SK-N-SH (cell line): ENCODE measurements at regions not wholly inside any gene's neighbourhood (a gene's known extent, or its start where the extent isn't known, plus 50 kb on each side); places are given as distances from the start of the nearest gene placed in this dataset.

Source experiments
- CTCF ChIA-PET: fragments of 300-600, 350-600 bp; formaldehyde crosslinking; extraction: SDS; loops from one replicate; lab custom pipeline; 2021; lab: Yijun Ruan, JAX
- POLR2A ChIA-PET: fragments of 350-600 bp; sonication (Branson Sonifier 250); formaldehyde crosslinking; extraction: SDS; loops from one replicate; lab custom pipeline; 2020; ENCODE audit warnings: antibody characterized with exemption, inconsistent platforms; lab: Yijun Ruan, JAX
- DNase-seq: peaks from one replicate; pipeline ENCODE4 v3.0.0; 2012
- H2AFZ ChIP-seq: fragments of 200-600 bp; sonication (generic); 2 replicates; pipeline ENCODE4 v1.8.1; 2016; ENCODE audit warnings: antibody characterized with exemption, mild to moderate bottlenecking, low read depth
- H3F3A ChIP-seq: fragments of 200-600 bp; sonication (generic); replicated peaks from 2 replicates; pipeline ENCODE3; 2016; ENCODE audit warnings: antibody characterized with exemption, mild to moderate bottlenecking; ENCODE audit not compliant: insufficient read depth
- H3K27ac ChIP-seq, 2 experiments: fragments of 200-500 bp in 1 of 2; fragments of 200-600 bp in 1 of 2; sonication (Bioruptor generic) in 1 of 2; sonication (generic), shearing (Covaris generic) in 1 of 2; 2 replicates each; pipeline versions ENCODE4 v1.5.1 to v1.6.1; 2014 to 2016; ENCODE audit warnings: low read depth in 2 of 2, inconsistent platforms in 1 of 2, low read length in 1 of 2, mild to moderate bottlenecking in 1 of 2, mixed read lengths in 1 of 2
- H3K27me3 ChIP-seq: fragments of 200-600 bp; sonication (generic), shearing (Covaris generic); 2 replicates; pipeline ENCODE4 v1.6.1; 2016; ENCODE audit warnings: mixed run types; ENCODE audit not compliant: insufficient read depth
- H3K36me3 ChIP-seq, 2 experiments: fragments of 200-500 bp in 1 of 2; fragments of 200-600 bp in 1 of 2; sonication (Bioruptor generic) in 1 of 2; sonication (generic) in 1 of 2; replicated peaks in 1 of 2; 2 replicates each; pipeline versions ENCODE3 to v1.5.1; 2014 to 2016; ENCODE audit warnings: low read length in 1 of 2, mild to moderate bottlenecking in 1 of 2; ENCODE audit not compliant: insufficient read depth in 2 of 2, control insufficient read depth in 1 of 2
- H3K4me1 ChIP-seq, 2 experiments: fragments of 200-500 bp in 1 of 2; fragments of 200-600 bp in 1 of 2; sonication (Bioruptor generic) in 1 of 2; sonication (generic), shearing (Covaris generic) in 1 of 2; 2 replicates each; pipeline versions ENCODE4 v1.5.1 to v1.6.1; 2014 to 2016; ENCODE audit warnings: low read depth in 1 of 2, low read length in 1 of 2, mixed run types in 1 of 2; ENCODE audit not compliant: insufficient read depth in 2 of 2, control insufficient read depth in 1 of 2
- H3K4me2 ChIP-seq: fragments of 200-600 bp; sonication (generic), shearing (Covaris generic); 2 replicates; pipeline ENCODE4 v1.6.1; 2017; ENCODE audit warnings: mixed run types
- H3K4me3 ChIP-seq, 2 experiments: fragments of 200-500 bp in 1 of 2; fragments of 200-600 bp in 1 of 2; sonication (Bioruptor generic) in 1 of 2; sonication (generic), shearing (Covaris generic) in 1 of 2; 2 replicates each; pipeline versions ENCODE4 v1.5.1 to v1.8.1; 2014 to 2016; ENCODE audit warnings: low read depth in 2 of 2, inconsistent platforms in 1 of 2, low read length in 1 of 2, mild to moderate bottlenecking in 1 of 2, mixed read lengths in 1 of 2, moderate library complexity in 1 of 2
- H3K79me2 ChIP-seq: fragments of 200-600 bp; sonication (generic); 2 replicates; pipeline ENCODE4 v1.8.1; 2017; ENCODE audit warnings: mild to moderate bottlenecking; ENCODE audit not compliant: insufficient read depth
- H3K9ac ChIP-seq: fragments of 200-600 bp; sonication (generic); 2 replicates; pipeline ENCODE4 v1.6.1; 2017; ENCODE audit warnings: mixed run types
- H3K9me2 ChIP-seq: fragments of 200-600 bp; sonication (generic); 2 replicates; pipeline ENCODE4 v1.6.1; 2017; ENCODE audit warnings: mixed run types
- H3K9me3 ChIP-seq: fragments of 200-600 bp; sonication (generic); 2 replicates; pipeline ENCODE4 v1.6.1; 2017; ENCODE audit warnings: mixed run types, mild to moderate bottlenecking, moderate library complexity
- H4K20me1 ChIP-seq: fragments of 200-600 bp; sonication (generic); 2 replicates; pipeline ENCODE4 v1.6.1; 2017; ENCODE audit warnings: mild to moderate bottlenecking, mixed run types; ENCODE audit not compliant: insufficient read depth
- CHD2 ChIP-seq: fragments of 150-350 bp; IDR thresholded peaks from 2 replicates; pipeline ENCODE4 v1.6.1; 2018; ENCODE audit warnings: low read length; ENCODE audit not compliant: partially characterized antibody
- EP300 ChIP-seq, 2 experiments: IDR thresholded peaks; 2 replicates each; pipeline versions ENCODE4 v1.4.0 to v1.6.1; 2012; ENCODE audit warnings: borderline replicate concordance in 1 of 2, low read depth in 1 of 2, low read length in 1 of 2
- EZH2phosphoT487 ChIP-seq: fragments of 200-600 bp; sonication (generic); IDR thresholded peaks from 2 replicates; pipeline ENCODE4 v1.6.1; 2017; ENCODE audit warnings: low read depth, mixed run types, mild to moderate bottlenecking, antibody characterized with exemption, moderate library complexity, borderline replicate concordance
- FOXJ3 ChIP-seq: sonication (generic); formaldehyde crosslinking; IDR thresholded peaks from 2 replicates; pipeline ENCODE4 v1.5.1; 2020; ENCODE audit warnings: mild to moderate bottlenecking, missing genetic modification reagents
- FOXM1 ChIP-seq: IDR thresholded peaks from 2 replicates; pipeline ENCODE4 v1.4.0; 2012; ENCODE audit warnings: low read depth, mild to moderate bottlenecking
- JUND ChIP-seq: IDR thresholded peaks from 2 replicates; pipeline ENCODE4 v1.4.0; 2012
- MEF2A ChIP-seq: IDR thresholded peaks from 2 replicates; pipeline ENCODE4 v1.4.0; 2012; ENCODE audit warnings: low read depth, borderline replicate concordance
- MXI1 ChIP-seq: IDR thresholded peaks from 2 replicates; pipeline ENCODE4 v1.6.1; 2012; ENCODE audit warnings: mild to moderate bottlenecking, low read depth, low read length, improper control_type of control experiment
- NFIC ChIP-seq: IDR thresholded peaks from 2 replicates; pipeline ENCODE4 v1.4.0; 2012; ENCODE audit warnings: borderline replicate concordance
- RXRA ChIP-seq: IDR thresholded peaks from 2 replicates; pipeline ENCODE4 v1.4.0; 2012; ENCODE audit warnings: low read depth, mild to moderate bottlenecking, borderline replicate concordance
- SIN3A ChIP-seq: IDR thresholded peaks from 2 replicates; pipeline ENCODE4 v1.6.1; 2012; ENCODE audit warnings: low read depth, mild to moderate bottlenecking, low read length, moderate library complexity, borderline replicate concordance
- TAF1 ChIP-seq: IDR thresholded peaks from 2 replicates; pipeline ENCODE4 v1.6.1; 2012; ENCODE audit warnings: low read depth, mild to moderate bottlenecking, low read length, moderate library complexity, borderline replicate concordance
- TEAD4 ChIP-seq: IDR thresholded peaks from 2 replicates; pipeline ENCODE4 v1.4.0; 2012; ENCODE audit warnings: mild to moderate bottlenecking, borderline replicate concordance; ENCODE audit not compliant: insufficient read depth
- USF1 ChIP-seq: IDR thresholded peaks from 2 replicates; pipeline ENCODE4 v1.4.0; 2012; ENCODE audit warnings: low read depth, borderline replicate concordance
- WGBS: methylation state at CpG from one replicate; pipeline ENCODE4 v1.1.6; 2017; ENCODE audit warnings: low lambda C conversion rate; 5-methylcytosine and 5-hydroxymethylcytosine counted together
- TF ChIP-seq, protein P1 (sequence below): IDR thresholded peaks from 2 replicates; pipeline ENCODE4 v1.6.1; 2012; ENCODE audit warnings: mild to moderate bottlenecking, low read depth, low read length, moderate library complexity
- TF ChIP-seq, protein P2 (sequence below): IDR thresholded peaks from 2 replicates; pipeline ENCODE4 v1.4.0; 2012; ENCODE audit warnings: low read depth, borderline replicate concordance
- TF ChIP-seq, protein P3 (sequence below): fragments of 150-350 bp; IDR thresholded peaks from 2 replicates; pipeline ENCODE4 v1.6.1; 2017; ENCODE audit warnings: antibody characterized with exemption, low read length, low read depth, borderline replicate concordance
- TF ChIP-seq, protein P4 (sequence below): IDR thresholded peaks from 2 replicates; pipeline ENCODE4; 2012

GRCh38 chr4:180363815-180364214 lies 1879.4 kb upstream of the TENM3 start:
- TF ChIP-seq, protein P1, sequence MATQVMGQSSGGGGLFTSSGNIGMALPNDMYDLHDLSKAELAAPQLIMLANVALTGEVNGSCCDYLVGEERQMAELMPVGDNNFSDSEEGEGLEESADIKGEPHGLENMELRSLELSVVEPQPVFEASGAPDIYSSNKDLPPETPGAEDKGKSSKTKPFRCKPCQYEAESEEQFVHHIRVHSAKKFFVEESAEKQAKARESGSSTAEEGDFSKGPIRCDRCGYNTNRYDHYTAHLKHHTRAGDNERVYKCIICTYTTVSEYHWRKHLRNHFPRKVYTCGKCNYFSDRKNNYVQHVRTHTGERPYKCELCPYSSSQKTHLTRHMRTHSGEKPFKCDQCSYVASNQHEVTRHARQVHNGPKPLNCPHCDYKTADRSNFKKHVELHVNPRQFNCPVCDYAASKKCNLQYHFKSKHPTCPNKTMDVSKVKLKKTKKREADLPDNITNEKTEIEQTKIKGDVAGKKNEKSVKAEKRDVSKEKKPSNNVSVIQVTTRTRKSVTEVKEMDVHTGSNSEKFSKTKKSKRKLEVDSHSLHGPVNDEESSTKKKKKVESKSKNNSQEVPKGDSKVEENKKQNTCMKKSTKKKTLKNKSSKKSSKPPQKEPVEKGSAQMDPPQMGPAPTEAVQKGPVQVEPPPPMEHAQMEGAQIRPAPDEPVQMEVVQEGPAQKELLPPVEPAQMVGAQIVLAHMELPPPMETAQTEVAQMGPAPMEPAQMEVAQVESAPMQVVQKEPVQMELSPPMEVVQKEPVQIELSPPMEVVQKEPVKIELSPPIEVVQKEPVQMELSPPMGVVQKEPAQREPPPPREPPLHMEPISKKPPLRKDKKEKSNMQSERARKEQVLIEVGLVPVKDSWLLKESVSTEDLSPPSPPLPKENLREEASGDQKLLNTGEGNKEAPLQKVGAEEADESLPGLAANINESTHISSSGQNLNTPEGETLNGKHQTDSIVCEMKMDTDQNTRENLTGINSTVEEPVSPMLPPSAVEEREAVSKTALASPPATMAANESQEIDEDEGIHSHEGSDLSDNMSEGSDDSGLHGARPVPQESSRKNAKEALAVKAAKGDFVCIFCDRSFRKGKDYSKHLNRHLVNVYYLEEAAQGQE = no peak
- TF ChIP-seq MXI1 (no peak), TEAD4 (no peak), USF1 (no peak), JUND (no peak), FOXM1 (no peak), CHD2 (no peak), SIN3A (no peak), RXRA (no peak), FOXJ3 (CRISPR knock-in tag) (no peak), MEF2A (no peak), TAF1 (no peak), EP300 (IDR thresholded peaks at IDR 0.05; ENCODE audit: borderline replicate concordance in 1 of 2, low read depth in 1 of 2, low read length in 1 of 2) (no peak)
- Histone ChIP-seq H2AFZ (no peak overlapping the region), H4K20me1 (no peaks in the 10 kb centered on the region), H3K27ac (no peak overlapping the region), H3K27me3 (no peaks in the 10 kb centered on the region), H3K4me1 (no peaks in the 10 kb centered on the region), H3K9ac (no peak overlapping the region), H3K9me3 (no peaks in the 10 kb centered on the region), H3K4me2 (no peak overlapping the region), H3K36me3 (no peaks in the 10 kb centered on the region), H3K4me3 (no peak overlapping the region), H3K79me2 (no peaks in the 10 kb centered on the region), H3F3A (no peaks in the 10 kb centered on the region), H3K9me2 (no peaks in the 10 kb centered on the region)
- CTCF ChIA-PET = no interaction called here
- WGBS = 2% methylated on average over 5 of the region's 5 CpGs
- POLR2A ChIA-PET = no interaction called here
- DNase-seq = no peak

DNA sequence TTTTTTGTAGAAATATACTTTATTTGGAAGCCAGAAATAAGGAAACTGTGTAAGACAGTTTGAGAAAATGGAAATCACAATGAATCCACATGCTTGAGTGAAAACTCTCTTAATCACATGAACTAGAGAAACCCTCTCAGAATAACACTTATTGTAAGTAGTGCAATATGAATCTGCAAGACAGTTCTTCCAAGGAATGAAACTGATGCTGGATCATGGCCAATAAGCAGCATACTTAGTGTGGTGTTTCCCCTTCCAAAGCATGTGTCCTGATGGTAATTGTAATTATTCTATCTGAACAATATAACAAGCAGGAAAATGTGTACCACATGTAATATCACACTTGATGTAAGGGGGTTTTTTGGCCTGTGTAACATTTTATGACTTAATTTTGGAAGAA lies 1870.5 kb upstream of the TENM3 start:
- H3K9me2 ChIP-seq = no peaks in the 10 kb centered on the region
- H3K36me3 ChIP-seq = no peaks in the 10 kb centered on the region
- no peak overlapping the region for H2AFZ ChIP-seq
- H3K27me3 ChIP-seq = no peaks in the 10 kb centered on the region
- H3K4me3 ChIP-seq = no peak overlapping the region
- no peak overlapping the region for H3K4me2 ChIP-seq
- no peaks in the 10 kb centered on the region for H4K20me1 ChIP-seq
- POLR2A ChIA-PET = no interaction called here
- CTCF ChIA-PET = no interaction called here
- DNase-seq = no peak
- no peak overlapping the region for H3K27ac ChIP-seq
- H3K4me1 ChIP-seq = no peaks in the 10 kb centered on the region
- no peaks in the 10 kb centered on the region for H3K9me3 ChIP-seq
- no peak overlapping the region for H3K9ac ChIP-seq
- no peaks in the 10 kb centered on the region for H3K79me2 ChIP-seq
- no peaks in the 10 kb centered on the region for H3F3A ChIP-seq
- TF ChIP-seq EZH2phosphoT487 (no peak), NFIC (no peak), FOXM1 (no peak)
- TF ChIP-seq, protein P2, sequence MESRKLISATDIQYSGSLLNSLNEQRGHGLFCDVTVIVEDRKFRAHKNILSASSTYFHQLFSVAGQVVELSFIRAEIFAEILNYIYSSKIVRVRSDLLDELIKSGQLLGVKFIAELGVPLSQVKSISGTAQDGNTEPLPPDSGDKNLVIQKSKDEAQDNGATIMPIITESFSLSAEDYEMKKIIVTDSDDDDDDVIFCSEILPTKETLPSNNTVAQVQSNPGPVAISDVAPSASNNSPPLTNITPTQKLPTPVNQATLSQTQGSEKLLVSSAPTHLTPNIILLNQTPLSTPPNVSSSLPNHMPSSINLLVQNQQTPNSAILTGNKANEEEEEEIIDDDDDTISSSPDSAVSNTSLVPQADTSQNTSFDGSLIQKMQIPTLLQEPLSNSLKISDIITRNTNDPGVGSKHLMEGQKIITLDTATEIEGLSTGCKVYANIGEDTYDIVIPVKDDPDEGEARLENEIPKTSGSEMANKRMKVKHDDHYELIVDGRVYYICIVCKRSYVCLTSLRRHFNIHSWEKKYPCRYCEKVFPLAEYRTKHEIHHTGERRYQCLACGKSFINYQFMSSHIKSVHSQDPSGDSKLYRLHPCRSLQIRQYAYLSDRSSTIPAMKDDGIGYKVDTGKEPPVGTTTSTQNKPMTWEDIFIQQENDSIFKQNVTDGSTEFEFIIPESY = no peak
- TF ChIP-seq, protein P3, sequence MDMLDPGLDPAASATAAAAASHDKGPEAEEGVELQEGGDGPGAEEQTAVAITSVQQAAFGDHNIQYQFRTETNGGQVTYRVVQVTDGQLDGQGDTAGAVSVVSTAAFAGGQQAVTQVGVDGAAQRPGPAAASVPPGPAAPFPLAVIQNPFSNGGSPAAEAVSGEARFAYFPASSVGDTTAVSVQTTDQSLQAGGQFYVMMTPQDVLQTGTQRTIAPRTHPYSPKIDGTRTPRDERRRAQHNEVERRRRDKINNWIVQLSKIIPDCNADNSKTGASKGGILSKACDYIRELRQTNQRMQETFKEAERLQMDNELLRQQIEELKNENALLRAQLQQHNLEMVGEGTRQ = no peak
- TF ChIP-seq, protein P4, sequence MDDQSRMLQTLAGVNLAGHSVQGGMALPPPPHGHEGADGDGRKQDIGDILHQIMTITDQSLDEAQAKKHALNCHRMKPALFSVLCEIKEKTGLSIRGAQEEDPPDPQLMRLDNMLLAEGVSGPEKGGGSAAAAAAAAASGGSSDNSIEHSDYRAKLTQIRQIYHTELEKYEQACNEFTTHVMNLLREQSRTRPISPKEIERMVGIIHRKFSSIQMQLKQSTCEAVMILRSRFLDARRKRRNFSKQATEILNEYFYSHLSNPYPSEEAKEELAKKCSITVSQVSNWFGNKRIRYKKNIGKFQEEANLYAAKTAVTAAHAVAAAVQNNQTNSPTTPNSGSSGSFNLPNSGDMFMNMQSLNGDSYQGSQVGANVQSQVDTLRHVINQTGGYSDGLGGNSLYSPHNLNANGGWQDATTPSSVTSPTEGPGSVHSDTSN = no peak
